ENCODE measurements at regions not wholly inside any gene's neighbourhood (a gene's known extent, or its start where the extent isn't known, plus 50 kb on each side); places are given as distances from the start of the nearest gene placed in this dataset.

DNA sequence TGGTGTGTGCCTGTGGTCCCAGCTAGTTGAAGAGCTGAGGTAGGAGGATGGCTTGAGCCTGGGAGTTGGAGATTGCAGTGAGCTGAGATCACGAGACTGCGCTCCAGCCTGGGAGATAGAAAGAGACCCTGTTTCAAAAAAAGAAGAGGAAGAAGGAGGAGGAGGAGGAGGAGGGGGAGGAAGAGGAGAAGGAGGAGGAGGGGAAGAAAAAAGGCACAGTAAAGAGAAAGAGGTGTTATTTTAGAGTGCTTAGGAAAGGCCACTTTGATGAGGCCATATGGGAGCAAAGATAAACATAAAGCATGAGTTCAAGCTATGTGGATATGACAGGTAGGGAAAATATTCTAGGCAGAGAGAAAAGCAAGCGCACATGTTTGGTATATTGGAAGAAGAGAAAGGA lies 154.1 kb upstream of the BTG1 start:
- DNase-seq (ENCODE audit: low read depth): no peak

DNA sequence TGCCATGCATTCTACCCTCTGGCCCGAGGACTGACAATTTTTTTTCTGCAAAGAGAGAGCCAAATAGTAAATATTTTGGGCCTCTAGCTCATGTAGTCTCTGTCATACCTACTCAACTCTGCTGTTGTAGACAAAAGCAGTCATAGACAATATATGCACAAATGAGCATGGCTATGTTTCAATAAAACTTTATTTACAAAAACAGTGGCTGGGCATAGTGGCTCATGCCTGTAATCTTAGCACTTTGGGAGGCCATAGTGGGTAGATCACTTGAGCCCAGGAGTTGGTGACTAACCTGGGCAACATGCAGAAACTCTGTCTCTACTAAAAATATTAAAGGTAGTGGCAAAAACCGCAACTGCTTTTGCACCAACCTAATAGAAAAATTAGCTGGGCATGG lies 153.7 kb upstream of the BTG1 start:
- no peak for DNase-seq (ENCODE audit: low read depth)

DNA sequence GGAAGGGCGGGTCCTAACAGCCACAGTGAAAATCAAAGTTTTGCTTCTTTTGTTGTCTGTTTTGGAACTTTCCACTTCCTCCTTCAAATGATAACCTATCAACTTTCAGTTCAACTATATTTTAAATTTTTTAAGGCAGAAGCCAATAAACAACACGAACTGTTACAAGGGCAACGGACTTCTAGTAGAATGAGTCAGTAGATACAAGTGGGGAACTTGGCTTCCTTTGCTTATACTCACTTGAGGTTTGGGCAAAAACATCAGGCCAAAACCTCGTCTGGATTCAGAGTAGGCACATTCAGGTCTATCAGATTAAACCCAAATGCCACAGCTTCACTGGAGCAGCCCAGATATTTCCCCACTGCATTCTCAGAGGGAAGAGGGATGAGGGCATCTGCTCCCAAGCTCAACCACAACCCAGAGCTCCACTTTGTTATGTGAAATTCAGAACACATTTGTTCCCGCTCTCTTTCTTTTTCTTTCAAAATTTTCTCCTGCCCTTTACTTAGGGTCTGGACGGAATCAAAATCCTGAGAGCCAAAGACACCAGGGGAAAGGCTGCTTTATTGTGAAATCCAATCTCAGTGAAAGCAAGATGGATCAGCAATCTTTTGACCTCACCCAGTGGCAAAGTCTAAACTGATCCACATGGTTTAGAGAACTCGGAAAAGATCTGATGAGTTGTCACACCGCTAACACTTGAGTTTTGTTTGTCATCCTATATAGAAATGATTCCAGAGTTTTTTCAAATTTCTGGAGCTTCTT lies 152.5 kb upstream of the BTG1 start:
- DNase-seq (ENCODE audit: low read depth): peak; percentile 60

DNA sequence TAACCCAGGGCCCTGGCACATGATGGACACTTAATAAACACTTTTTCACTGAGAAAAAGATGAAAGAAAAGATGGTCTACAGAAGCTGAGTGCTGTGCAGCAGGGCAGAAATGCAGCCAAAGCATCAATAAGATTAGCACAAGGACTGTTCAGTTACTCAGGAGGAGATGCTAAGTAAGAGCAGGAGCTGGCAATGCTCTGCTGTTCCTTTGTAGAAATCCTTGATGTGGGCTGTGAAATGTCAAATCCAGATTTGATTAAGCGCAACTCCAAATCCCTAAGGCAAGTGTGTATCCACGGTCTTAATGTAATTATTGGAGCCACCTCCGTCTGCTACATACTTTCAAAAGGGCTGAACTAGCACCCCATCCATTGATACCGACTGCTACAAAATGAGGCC lies 151.8 kb upstream of the BTG1 start:
- no peak for DNase-seq (ENCODE audit: low read depth)

DNA sequence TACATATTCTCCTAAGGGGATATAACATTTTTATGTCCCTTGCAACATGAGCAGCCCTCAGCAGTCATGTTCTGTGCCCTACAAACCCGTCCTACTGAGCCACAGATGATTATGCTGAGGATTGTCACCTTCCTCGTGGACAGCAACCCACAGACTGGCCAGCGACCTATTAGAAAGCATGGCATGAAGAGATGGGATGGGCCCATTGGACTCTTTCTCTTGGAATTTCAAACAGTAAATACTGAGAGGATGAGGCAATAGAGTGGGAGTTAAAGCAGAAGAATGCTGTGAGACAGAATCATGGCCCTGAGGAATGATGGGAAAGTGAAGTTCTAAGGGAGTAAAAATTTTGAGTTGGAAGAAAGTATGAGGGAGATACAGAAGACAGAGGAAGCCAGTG lies 149.9 kb upstream of the BTG1 start:
- no peak for DNase-seq (ENCODE audit: low read depth)

DNA sequence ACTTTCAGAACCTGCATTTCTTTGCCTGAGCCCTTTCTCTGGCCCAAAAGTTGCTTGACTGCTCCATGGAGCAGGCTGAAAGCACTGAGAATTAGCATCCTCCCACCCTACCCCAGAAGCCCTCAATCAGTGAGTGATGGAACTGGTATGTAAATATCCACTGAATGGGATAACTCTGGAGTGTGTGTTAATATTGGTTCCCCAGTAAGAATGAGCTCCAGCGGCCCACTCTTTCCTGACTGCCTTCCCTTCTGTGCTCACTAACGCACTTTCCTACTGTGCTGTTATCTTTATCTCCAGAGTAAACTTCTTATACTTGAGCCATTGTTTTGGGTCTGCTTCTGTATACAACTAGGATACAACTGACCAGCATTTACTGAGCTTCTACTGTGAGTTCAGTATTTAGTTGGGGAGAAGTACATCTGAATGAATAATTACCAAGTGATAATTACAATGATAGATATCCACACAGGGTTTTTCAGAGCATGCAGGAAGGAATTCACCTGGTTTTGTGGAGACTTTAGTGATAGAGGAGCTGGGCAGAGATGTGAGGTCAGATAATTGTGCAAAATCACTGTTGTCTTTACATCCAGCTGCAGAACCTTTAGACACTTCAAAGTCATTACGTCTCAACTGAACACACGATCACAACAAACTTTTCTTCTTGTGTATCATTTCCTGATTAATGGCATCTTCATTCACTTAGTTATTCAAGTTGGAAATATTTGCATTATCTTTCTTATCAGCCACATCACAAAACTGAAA lies 149.2 kb upstream of the BTG1 start:
- DNase-seq (ENCODE audit: low read depth): no peak

DNA sequence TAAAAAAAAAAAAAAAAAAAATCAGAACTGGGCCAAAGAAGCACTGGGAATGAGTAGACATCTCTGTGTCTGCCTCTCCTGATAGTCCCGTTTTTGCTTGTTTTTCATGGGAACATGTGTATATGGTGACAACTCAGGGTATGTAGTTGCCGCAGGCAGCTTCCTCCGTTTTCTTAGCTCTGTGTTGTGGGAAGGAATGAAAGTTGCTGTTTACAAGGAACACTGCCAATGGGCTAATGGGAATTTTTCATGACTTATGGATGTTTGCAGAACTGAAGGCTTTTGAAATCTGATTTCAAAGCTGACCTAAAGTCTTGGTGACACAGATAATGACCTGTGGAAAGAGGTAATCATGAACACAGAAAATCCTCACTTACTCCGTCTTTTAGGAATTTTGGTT lies 146.4 kb upstream of the BTG1 start:
- no peak for DNase-seq (ENCODE audit: low read depth)

DNA sequence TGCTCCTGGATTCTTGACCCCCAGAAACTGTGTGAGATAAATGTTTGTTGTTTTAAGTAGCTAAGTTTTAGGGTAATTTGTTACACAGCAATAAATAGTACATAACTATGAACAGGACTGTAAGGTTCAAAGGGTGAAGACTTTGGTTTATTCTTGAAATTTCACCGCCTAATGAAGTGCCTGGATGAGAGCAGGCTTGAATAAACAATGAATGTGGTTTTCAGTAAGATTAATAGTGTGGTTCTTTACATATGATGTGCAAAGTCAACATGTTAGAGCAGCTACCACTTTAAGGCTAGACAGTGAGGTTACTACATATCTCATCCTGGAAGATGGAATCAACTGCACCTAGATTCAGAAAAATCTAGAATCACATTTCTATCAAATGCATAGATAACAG lies 145.2 kb upstream of the BTG1 start:
- no peak for DNase-seq (ENCODE audit: low read depth)

DNA sequence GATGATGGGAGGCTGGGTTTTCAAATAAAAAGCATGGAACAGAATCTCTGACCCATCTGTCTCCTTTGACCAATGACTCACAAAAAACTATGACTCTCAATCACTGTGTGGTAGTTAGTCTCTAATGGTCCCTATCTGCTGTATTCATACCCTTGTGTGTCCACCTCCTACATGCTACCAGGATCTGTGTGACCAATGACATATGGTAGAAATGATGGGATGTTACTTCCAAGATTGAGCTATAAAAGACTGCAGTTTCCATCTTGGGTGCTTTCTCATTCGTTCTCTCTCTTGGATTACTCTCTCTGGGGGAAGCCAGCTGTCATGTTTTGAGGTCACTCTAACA lies 144.7 kb upstream of the BTG1 start:
- DNase-seq (ENCODE audit: low read depth): no peak

DNA sequence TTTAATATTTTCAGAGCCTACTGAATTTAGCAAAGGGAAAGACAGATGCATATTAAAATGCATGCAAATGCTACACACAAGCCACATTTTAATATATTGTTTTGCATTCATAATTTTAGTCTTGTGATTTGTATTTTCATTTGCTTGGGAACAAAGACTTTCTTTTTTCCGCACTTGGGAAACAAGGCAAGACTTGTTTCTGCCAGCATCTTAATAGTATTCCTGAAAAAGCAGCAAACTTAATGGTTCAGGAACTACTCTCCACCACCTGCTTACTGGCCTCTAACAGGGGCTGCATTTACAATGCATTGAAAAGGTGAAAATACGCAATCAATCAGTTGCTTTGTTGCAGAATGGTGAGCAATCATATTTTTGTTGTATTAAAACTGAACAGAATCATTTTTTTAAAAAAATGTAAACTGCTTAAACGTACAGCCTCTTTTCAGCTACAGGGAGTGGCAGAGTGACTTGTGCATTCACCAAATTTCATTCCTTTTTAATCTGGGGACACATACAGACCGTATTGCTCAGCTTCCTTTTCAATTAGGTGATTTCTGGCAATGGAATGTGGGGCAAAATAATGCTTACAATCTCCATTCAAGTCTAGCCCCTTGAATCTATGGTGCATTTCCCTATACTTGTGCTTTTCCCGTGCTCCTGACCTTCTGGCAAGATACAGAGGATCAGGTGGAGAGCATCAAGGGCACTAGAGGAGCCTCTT lies 144.1 kb upstream of the BTG1 start:
- no peak for DNase-seq (ENCODE audit: low read depth)

DNA sequence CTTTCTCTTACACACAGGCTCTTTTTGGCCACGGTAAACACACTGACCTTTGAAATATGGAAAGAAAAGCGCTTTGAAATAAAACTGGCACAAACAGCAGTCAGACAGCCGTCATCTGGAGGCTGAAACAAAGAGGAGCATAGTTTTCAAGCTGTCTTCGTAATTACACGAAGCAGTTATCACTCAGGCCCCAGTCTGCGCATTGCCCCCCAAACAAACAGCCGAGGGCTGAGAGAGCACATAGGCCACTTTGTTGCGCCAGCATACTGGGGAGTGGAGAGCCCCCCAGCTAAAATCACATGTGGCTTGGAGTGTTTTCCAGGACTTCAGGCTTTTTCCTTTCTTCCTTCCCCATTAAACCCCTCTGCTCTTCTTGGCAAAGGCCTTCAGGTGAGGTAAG lies 142.9 kb upstream of the BTG1 start:
- DNase-seq (ENCODE audit: low read depth): no peak

DNA sequence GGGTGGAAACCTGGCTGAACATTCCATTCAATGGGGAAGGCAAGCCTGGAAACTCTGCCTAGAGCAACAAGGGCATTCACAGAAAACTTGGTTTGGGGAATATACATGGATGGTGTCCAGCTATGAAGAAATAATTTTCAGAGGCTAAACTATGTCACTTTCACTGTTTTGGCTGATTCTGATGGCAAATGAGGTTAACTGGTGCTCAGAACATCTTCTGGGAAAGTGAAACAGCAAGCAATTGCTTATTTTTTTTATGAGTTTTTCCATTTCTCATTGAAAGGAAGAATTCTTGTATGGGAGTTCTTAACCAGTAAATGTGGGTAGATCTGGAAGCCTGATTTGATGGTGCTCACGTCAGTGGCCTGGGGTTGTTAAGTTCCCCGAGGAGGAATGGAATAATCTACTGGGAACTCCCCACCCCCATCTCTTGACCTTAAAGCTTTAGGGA lies 132.8 kb upstream of the BTG1 start:
- DNase-seq (ENCODE audit: low read depth): no peak

DNA sequence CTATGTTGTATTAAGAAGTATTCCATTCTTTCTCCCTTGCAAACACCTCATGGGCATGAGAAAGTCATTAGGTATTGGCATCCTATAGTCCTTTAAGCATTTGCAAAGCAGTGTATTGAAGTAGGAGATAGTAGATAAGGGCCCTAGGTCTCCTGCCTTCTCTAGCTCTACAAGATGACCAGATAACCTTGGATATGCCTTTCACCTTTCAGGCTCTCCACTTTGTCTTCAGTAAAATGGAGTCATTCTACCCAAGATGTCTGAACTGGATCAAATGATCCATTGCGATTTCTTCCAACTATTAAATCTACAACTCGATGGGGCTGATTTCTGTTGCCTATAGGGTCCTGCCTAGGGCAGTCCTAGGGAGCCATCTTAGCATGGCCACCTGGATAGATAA lies 132.1 kb upstream of the BTG1 start:
- no peak for DNase-seq (ENCODE audit: low read depth)

DNA sequence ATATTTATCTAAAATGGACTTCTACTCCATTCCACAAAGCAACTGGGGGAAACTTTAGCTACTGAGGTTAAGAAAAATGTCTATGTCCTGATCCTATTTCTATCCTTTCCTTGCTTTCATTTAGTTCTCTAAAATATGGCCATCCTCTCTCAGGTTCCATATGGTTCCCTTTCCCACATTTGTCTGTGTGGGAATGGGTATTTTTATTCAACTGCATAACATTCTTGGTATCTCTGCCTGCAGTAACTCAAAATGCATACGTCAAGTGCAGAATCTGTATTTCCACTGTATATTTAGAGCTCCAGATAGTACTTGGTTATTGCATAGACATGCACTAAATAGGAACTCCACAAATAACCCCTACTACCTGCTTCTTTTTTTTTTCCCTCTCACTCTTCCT lies 130.6 kb upstream of the BTG1 start:
- no peak for DNase-seq (ENCODE audit: low read depth)

DNA sequence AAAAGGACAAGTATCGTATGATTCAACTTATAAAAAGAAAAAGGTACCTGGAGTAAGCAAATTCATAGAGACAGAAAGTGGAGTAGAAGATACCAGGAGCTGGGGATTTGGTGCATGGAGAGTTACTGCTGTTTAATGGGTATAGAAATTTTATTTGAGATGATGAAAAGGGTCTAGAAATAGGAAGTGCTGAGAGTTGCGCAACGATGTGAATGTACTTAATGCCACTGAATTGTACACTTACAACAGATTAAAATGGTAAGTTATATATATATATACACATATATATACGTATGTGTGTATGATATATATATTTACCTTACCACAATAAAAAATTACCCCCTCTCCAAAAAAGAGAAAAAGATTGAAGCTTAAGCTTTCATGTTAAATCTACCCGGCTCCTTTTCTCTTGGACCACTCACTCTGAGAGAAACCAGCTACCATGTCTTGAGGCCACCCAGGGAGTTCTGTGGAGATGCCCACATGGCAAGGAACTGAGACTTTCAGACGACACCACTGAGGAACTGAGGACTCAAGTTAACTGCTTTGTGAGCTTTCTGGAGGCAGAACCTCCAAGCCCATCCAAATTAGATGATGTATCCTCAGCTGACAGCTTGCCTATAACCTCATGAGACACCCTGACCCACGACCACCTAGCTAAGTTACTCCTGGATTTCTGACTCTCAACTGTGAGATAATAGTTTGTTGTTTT lies 130.0 kb upstream of the BTG1 start:
- no peak for DNase-seq (ENCODE audit: low read depth)

DNA sequence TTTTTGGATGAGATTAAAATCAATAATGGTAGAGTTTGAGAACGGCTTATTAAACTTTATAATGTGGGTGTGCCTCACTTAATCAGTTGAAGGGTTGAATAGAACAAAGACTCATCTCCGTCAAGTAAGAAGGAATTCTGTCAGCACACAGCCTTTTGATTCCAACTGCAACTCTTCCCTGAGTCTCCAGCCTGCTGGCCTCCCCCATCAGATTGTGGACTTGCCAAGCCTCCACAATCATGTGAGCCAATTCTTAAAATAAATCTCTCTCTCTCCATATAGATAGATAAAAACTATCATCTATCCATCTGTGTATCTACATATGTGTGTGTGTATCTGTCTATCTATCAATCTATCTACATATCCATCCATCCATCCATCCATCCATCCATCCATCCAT lies 127.4 kb upstream of the BTG1 start:
- no peak for DNase-seq (ENCODE audit: low read depth)

DNA sequence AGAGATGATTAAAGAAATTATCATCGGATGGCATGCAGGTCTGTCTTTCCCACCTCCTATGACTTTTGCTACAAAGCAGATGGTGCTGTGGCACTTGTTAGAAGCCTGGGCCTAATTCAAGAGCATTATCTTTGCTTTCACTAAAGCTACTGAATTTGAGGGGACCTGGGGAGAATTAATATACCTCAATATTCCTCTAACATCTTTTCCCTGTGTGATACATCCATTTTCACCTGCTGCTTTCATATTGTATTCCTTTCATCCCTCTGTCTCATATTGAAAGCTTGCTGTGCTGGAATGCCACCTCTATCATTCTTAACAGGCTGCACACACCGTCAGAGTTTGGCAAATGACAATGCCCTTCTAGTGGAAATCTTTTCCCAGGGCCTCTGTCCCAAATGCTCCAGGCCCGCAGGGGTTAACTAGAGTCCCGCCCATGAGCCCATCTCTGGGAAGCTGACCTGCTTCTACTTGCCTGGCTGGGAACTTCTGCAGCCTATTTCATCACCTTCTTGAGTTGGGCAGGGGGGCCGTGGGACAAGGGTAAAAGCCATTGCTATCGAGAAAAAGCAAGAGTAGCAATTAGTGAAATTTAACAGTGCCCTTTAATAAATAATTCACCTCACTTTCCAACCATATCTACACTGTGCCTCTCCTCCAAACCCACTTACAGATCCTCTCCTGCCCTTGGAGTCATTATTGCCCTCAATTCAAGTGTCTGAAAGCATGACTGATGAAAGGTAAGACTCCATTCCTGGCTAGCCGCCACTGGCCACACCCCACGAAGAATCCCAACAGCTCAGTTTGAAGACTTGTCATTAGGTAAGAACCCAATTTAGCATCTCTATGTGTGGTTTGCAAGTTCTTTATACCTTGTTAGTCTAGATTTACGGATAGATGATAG lies 126.7 kb upstream of the BTG1 start:
- no peak for DNase-seq (ENCODE audit: low read depth)

DNA sequence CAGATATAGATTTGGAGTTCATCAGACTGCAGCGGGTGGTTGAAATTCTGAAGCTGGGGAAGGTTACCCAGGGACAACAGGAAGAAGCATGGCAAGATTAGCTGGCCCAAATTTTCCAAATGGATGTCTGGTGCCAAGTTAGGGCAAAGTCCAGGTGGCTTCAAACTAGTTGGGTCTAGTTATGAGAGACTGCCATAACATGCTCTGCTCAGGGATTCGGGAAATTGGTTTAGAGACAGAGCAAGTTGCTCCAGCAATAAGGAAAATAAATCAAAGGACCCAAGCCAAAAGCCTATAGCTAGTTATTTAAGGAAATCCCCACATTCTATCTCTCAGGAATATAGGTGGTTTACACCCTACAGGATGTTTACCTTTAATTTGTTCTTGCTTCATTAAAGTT lies 125.7 kb upstream of the BTG1 start:
- no peak for DNase-seq (ENCODE audit: low read depth)

DNA sequence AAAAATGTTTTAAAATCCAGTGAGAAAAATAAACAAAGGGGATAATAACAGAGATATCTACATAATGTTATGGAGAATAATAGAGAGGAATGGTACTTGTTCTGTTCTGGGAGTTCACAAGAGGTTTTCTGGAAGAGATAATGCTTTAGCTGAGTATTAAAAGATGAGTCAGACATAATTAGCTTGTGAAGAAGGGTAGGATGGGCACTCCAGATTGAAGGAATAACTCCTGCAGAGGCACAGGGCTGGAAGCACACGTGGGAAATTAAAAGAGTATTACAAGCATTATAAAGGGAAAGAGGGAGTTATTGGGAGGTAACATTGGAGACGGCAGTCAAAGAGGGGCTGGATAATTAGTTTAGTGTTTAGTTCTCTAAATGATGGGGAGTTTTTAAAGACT lies 124.9 kb upstream of the BTG1 start:
- DNase-seq (ENCODE audit: low read depth): no peak

DNA sequence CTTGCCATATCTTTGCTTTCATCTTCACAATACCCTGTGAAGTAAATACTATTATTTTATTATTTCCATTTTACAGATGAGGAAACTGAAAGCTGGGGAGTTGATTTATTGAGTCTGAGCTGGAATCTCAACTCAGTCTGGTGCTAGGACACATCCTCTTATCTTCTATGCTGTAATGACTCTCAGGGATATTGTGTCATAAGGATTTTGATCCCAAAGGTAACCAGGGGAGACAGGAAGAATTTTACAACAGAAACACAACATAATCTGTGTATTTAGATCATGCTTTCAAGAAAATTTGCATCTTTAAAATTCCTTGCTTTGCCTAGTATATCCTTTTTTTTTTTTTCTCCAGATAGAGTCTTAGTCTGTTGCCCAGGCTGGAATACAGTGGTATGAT lies 123.3 kb upstream of the BTG1 start:
- no peak for DNase-seq (ENCODE audit: low read depth)

DNA sequence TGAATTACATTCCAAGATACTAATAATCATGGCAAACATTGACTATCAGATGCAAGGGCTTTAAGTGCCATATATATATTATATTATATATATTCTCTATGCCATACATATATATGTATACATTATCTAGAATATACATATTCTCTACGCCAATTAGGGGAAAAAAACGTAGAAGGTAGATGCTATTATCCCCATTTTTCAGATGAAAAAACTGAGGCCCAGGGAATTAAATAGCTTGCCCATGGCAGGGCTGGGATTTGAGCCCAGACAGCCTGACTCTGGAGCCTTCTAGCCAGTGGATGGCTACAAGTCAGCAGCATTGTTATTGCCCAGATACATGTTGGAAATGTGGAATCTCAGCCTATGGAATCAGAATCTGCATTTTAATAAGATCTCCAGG lies 116.0 kb upstream of the BTG1 start:
- DNase-seq (ENCODE audit: low read depth): no peak

DNA sequence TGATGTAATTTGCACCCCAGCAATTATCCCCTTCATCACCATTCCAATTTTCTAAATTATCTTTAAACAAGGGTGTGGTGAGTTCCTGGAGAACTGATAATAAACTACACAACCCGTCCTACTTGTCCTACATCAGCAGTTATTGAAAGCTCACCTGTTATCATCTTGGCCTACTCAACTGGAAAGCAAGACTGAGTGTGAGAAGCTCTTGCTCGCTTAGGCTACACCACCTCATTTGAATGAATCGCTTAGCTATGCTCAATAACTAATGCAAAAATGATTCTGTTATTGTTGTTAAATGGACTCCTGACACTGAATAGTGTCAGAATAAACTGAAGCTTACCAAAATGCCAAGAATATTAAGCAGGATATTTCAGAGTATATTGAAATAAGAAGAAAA lies 115.4 kb upstream of the BTG1 start:
- no peak for DNase-seq (ENCODE audit: low read depth)
